ENCODE measurements at regions not wholly inside any gene's neighbourhood (a gene's known extent, or its start where the extent isn't known, plus 50 kb on each side); places are given as distances from the start of the nearest gene placed in this dataset.

DNA sequence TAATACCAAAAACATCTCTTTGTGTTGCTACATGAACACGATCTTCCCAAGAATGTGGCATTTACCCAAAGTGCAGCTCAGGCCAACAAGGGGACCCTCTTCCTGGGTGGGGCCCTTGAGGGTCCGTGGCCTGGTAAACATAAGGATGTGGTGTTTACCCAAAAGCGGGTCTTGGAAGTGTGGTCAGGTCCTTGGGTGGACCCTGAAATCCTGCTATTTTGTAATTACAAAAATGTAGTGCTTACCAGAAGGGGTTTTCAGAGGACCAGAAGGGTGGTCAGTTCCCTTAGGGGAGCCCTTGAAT is 87.8 kb upstream of the PRDM11 start:
- no peak for TF ChIP-seq EZH2 (IDR thresholded peaks at IDR 0.05; ENCODE audit: borderline replicate concordance, low read depth, low read length, severe bottlenecking)
- TF ChIP-seq, protein P1, sequence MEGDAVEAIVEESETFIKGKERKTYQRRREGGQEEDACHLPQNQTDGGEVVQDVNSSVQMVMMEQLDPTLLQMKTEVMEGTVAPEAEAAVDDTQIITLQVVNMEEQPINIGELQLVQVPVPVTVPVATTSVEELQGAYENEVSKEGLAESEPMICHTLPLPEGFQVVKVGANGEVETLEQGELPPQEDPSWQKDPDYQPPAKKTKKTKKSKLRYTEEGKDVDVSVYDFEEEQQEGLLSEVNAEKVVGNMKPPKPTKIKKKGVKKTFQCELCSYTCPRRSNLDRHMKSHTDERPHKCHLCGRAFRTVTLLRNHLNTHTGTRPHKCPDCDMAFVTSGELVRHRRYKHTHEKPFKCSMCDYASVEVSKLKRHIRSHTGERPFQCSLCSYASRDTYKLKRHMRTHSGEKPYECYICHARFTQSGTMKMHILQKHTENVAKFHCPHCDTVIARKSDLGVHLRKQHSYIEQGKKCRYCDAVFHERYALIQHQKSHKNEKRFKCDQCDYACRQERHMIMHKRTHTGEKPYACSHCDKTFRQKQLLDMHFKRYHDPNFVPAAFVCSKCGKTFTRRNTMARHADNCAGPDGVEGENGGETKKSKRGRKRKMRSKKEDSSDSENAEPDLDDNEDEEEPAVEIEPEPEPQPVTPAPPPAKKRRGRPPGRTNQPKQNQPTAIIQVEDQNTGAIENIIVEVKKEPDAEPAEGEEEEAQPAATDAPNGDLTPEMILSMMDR (IDR thresholded peaks at IDR 0.05; ENCODE audit: borderline replicate concordance, extremely low read depth, low read length, poor library complexity, severe bottlenecking), result no peak

Measured in DND-41 (cell line).